GM21723 (cell line): ENCODE measurements at regions not wholly inside any gene's neighbourhood (a gene's known extent, or its start where the extent isn't known, plus 50 kb on each side); places are given as distances from the start of the nearest gene placed in this dataset.
"Not testable (repeated sequence)": the region's sequence is repeated elsewhere in the genome, so short reads cannot be mapped to it uniquely, and the experiment has no call there.

Source experiments
- ATAC-seq: cut with Tn5 transposase; IDR thresholded peaks from one replicate; pipeline ENCODE4 v1.9.1; 2021; ENCODE audit warnings: mild to moderate bottlenecking, moderate library complexity; ENCODE audit not compliant: unreplicated experiment

DNA sequence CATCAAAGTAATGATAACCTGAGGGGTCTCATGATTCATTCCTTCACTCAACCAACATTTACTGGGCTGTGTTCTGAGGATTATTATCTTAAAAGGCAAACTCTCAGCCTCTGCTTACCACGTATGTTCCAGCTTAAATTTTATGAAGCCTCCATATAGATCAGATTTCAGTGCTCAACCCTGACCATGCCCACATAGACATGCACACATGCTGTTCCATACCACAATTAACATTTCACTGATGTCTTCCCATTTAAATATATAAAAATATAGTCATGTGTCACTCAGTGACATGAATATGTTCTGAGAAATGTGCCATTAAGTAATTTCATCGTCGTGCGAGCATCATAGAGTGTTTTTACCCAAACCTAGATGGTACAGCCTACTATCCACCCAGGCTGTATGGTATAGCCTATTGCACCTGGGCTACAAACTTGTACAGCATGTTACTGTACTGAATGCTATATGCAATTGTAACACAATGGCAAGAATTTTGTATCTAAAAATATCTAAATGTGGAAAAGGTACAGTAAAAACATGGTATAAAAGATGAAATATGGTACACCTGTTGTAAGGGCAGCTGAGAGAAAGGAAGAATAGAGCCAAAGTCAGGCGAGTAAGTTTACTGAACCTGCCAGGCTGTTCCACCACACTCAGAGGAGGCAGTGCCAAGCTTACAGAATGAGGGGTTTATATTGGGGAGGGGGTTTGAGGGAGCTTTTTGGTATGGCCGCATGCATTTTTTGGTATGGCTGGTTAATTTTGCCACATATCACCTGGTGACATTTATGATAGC lies 134.7 kb upstream of the ETV3 start:
- no peak for ATAC-seq

DNA sequence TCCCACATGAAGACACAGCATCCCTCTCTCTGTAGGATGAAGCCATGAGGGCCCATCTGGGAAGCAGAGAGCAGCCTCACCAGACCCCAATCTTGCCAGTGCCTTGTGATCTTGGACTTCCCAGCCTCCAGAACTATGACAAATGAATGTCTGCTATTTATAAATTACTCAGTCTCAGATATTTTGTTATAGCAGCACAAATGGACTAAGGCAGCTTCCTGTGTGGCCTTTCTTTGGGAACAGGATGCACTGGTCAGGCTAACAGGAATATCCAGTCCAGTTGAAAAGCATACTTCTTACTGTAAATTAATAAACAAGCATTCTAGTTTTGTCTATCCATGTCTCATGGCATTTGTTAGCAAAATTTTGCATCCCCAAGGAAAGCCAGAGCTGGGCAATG lies 134.1 kb upstream of the ETV3 start:
- no peak for ATAC-seq

DNA sequence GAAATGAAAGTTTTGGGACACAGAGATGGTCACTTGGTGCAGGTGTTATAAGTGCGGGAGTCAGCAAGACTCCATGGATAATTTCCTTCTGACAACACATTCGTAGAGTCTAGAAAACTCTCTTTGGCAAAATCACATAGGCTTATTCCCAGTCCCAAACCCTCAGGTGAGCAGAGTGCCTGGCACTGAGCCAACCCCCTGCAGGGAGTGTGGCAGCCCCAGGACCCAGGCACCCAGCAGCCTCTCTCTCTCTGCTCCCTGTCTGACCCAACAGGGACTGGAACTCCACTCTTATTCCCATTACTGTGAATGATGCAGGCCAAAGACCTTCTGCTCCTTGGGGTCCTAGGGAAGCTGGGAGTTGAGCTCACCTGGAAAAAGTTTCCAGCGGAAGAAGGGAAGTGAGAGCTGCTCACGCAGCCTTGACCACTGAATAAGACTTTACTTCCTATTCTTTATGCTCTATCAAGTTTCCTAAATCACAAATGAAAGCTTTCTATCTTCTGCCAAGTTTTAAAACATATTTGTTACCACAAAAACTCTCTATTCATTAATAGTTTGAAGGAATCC lies 132.6 kb upstream of the ETV3 start:
- ATAC-seq, result no peak

DNA sequence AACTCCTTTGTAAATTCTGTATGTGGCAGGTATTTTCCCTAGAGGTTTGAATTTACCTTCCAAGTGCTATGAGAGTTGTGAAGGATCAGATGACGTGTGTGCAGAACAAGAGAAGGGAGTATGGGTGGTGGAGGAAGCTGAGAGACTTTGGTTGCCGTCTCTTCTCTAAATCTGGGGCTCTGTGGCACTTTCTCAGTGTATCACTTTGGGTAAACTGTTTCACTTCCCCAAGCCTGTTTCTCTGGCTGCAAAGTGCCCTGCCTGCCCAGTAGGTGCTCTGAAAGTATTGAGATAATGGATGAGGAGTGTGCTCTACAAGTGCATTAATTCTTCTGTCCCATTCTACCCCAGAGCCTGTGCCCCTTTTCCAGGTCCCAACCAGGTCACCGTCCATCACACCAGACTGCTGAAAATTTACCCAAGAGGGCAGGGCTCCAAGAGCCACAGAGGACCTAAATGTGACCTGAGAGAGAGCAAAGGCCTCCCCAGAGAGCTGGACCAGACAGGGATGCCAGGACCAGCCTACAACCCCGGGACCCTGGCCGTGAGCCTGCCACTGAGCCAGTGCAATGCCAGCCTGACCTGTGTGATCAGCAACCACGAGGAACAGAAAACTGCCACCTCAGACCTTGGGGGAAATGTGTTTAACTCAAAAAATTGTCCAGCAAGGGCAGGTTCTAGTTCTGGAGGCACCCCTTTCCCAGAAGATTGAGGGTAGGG lies 131.6 kb upstream of the ETV3 start:
- no peak for ATAC-seq

DNA sequence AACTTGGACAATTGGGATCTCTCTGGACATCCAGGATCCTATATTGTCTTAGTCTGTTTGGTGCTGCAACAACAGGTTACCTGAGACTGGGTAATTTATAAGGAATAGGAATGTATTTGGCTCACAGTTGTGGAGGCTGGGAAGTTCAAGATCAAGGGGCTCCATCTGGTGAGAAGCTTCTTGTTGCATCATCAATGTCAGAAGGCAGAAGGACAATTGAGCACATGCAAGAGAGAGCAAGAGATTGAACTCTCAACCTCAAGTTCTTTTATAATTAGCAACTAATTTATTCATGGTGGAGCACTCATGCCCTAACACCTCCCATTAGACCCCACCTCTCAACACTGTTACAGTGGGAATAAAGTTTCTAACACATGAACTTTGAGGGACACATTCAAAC lies 124.7 kb upstream of the ETV3 start:
- no peak for ATAC-seq

DNA sequence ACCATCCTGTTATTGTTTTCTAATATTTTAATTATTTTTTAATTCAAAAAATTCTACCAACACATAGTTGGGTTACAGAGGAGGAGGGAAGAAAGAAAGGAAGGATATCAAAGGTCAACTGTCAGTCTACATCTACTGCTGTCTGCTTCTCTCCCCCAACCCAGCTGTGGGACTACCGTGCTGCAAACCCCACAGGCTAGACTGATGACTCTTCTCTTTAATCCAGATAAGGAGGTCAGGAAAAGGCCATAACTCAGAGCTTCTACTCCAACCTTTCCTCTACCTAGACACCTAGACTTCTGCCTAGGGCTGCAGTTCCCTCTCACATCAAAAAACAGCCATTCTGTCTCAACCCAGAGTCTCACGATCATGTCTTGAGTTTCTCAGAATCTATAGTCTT lies 124.2 kb upstream of the ETV3 start:
- ATAC-seq, result no peak

DNA sequence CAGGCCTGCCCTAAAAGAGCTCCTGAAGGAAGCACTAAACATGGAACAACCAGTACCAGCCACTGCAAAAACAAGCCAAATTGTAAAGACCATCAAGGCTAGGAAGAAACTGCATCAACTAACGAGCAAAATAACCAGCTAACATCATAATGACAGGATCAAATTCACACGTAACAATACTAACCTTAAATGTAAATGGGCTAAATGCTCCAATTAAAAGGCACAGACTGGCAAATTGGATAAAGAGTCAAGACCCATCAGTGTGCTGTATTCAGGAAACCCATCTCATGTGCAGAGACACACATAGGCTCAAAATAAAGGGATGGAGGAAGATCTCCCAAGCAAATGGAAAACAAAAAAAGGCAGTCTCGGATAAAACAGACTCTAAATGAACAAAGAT lies 117.7 kb upstream of the ETV3 start:
- ATAC-seq, result not testable (repeated sequence)

DNA sequence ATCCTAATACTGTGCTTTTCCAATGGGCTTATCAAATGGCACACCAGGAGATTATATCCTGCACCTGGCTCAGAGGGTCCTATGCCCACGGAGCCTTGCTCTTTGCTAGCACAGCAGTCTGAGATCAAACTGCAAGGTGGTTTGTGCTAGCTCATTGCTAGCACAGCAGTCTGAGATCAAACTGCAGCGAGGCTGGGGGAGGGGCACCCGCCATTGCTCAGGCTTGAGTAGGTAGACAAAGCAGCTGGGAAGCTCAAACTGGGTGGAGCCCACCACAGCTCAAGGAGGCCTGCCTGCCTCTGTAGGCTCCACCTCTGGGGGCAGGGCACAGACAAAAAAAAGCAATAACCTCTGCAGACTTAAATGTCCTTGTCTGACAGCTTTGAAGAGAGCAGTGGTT lies 116.0 kb upstream of the ETV3 start:
- not testable (repeated sequence) for ATAC-seq

DNA sequence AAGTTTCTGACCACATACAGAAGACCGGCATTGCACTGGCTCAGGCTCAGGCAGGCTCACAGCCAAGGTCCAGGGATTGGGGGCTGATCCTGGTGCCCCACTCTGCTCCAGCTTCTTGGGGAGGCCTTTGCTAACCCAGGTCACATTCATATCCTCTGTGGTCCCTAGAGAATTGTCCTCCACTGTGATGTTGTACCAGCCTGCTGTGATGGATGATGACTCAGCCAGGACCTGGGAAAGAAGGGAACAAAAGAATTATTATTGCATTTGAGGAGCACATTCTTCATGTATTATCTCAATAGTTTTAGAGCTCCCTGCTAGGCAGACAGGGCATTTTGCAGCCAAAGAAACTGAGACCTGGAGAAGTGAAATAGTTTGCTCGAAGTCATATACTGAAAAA lies 114.3 kb upstream of the ETV3 start:
- no peak for ATAC-seq

DNA sequence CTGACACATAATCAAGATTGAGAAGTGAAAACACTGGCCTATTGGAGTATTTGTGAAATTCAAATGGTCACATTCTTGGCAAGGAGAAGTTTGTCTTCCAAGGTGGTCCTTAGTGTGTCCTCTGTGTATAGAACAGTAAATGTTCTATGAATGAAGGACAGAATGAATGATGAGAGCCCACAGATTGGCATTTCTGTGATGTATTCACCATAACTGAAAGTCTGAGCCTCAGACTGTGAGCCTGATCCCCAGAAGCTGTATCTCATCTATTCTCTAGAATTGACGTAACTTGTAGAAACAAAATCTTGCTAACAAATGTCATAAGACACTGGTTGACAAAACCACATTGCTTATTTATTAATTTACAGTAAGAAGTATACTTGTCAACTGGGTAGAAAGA lies 111.5 kb upstream of the ETV3 start:
- no peak for ATAC-seq

DNA sequence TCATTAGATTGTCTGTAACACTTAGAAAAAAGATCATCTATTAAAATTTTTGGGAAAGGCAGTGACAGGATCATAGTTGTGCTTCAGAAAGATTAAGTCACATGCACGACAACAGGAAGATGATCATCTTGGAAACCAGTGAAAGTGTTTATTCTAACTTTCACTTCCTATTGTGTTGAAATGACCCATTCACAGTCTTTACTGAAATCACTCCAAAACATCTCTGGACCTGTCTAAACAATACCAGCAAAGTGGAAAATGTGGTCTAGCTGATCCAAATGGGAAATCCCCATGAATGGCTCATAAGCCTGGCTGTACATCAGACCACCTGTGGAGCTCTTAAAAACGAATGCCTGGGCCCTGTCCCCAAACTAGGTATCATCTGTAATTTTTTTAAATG lies 111.1 kb upstream of the ETV3 start:
- peak; percentile 70 for ATAC-seq

DNA sequence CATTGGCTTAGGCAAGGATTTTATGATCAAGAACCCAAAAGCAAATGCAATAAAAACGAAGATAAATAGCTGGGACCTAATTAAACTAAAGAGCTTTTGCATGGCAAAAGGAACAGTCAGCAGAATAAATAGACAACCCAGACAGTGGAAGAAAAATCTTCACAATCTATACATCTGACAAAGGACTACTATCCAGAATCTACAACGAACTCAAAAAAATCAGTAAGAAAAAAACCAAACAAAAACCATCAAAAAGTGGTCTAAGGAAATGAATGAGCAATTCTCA lies 109.5 kb upstream of the ETV3 start:
- ATAC-seq, result not testable (repeated sequence)

DNA sequence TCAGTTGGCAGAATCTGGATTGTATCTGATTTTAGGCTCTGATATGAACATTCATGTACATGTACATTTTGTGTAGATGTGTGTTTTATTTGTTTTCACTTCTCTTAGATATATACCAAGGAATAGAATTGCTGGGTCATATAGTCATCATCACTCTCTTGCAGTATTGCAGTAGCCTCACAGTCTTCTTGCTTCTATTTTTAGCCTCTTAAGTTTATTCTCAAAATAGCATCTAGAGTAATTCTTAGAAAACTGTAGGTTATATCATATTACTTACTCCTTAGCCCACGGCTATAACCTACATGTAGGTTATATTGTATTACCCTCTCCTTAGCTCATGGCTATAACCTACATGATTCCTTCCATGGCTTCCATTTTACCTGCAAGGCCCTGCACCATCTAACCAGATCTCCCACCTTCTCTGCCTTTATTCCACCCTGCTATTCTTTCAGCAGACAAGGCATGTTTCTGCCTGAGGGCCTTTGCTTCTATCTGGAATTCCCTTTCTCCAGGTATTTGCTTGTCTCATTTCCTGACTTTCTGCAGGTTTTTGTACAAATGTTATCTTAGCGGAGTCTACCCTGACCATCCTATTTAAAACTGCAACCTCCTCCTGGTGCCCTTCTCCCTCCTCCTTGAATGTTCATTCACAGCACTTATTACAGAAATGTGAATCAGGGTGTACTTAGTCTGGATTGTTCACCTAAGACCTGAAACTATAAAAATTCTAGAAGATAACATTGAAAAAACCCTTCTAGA lies 109.0 kb upstream of the ETV3 start:
- ATAC-seq, result no peak

DNA sequence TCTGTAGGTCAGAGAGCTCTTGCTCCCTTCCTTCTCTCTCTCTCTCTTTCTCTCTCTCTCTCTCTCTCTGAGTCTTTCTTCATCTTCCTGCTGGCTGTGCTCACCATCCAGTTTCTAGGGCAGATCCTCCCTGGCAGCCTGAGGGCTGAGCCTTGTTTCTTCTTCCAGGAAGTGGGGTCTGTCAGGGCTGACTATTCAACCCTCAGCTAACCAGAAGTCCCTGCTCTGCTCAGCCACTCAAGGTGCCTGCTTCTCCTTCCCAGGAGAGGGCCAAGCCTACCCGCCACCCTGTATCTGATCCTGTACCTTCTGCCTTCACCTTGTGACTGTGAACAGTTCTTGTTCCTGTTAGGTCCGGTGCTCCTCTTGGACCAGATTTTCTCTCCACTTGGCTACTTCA lies 107.6 kb upstream of the ETV3 start:
- ATAC-seq, result no peak

DNA sequence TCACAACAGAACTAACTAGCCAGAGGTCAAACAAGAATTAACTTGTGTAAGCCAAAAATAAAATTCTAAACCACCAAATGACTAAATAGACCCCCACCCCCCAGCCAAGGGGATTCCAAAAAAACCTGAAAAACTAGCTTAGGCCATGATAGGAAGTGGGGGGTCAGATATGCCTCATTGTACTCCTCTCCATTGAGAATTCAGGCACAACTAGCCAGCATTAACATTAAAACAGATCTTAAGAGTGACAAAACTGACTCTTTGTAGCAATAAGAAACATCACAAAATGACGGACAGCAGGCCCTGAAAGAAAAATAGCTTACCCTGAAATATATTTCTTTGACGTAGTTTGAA lies 103.0 kb upstream of the ETV3 start:
- no peak for ATAC-seq

DNA sequence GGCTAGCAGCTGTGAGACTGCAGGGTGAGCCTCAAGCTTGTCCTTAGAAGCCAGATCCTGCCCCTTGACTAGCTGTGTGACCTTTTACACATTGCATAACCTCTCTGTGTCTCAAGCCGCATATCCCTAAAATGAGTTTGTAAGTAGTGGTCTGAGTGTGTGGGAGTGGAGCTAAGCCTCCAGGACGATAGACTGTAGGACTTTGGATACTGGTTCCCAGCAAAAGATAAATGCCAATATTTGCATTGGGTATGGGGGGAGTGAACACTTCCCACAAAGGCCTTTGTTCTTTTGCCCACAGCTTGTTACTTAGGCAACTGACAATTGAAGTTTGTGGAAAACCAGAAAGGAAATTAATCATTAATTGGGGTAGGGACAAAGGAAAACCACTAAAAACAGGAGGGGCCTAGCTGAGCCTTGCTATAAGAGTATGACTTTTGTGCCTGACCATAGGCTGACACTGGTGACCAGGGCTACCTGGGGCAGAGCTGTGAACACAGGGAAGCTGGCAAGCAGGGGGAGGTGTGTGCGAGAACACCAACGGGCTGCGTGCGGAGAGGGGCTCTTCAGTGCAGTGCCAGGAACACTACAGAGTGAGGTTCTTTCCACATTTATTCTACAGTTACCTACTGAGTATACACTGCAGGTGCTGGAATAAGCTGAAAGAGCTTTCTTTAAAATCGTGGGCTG lies 102.4 kb upstream of the ETV3 start:
- ATAC-seq, result no peak

DNA sequence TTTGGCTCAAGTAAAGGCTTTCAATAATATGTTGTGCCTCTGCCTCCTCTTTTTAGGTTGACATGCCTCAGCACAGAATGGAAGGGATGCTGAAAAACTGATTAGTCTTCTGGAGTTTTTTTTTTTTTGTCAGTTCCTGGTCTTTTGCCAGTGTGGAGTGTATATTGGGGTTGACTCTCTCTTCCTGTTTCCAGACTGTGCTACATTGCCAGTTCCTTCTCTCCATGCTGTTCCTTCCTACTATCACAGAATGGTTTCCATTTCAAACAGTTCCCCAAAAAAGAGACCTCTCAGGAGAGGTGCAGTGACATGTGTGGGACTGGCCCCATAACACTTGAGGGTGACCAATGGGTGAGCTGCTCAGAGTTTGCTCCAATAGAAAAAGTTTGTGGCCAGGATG lies 101.7 kb upstream of the ETV3 start:
- no peak for ATAC-seq

DNA sequence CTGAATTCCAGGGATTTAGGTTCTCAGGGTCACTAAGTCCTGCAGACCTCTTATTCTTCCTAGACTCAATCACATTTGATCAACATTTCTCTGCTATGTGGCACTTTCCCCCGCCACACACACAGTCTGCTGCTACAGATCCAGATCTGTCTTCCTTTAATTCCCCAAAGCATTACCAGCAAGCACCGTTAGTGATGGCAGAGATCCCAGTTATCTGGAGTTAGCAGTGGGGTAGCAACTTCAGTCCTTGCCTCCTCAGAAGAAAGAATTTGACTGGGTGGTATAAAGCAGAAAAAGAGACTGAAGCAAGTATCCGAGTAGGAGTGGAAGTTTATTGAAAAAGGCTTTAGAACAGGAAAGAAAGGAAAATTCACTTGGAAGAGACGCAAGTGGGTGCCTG lies 100.4 kb upstream of the ETV3 start:
- no peak for ATAC-seq

DNA sequence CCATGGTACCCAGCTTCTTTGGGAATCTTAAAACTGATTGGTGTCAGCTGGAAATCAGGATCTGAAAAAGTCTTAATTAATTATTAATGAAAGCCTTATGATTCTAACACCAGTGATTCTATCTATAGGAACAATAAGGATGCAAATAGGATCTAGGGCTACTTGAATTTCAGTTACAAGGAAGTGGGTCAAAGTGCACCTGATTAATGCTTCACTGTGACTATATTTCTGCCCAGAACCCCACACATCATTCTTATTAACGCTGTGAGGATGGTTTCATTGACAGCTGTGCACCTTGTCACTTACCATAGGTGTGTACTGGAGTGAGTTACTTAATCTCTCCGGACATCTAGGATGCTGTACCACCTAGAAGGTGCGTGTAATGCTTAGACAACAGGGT lies 99.8 kb upstream of the ETV3 start:
- ATAC-seq, result no peak

DNA sequence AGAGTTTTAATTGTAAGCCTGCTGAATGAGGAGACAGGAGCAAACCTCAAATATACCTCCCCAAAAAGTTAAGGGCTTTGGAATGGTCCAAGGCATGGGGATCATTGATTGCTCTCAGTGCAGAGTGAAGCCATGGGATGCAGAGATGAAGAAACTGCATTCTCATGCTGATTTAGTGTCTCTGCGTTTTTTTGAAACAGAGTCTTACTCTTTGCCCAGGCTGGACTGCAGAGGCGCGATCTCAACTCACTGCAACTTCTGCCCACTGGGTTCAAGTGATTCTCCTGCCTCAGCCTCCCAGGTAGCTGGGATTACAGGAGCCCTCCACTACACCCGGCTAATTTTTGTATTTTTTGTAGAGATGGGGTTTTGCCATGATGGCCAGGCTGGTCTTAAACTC lies 99.3 kb upstream of the ETV3 start:
- ATAC-seq, result no peak

DNA sequence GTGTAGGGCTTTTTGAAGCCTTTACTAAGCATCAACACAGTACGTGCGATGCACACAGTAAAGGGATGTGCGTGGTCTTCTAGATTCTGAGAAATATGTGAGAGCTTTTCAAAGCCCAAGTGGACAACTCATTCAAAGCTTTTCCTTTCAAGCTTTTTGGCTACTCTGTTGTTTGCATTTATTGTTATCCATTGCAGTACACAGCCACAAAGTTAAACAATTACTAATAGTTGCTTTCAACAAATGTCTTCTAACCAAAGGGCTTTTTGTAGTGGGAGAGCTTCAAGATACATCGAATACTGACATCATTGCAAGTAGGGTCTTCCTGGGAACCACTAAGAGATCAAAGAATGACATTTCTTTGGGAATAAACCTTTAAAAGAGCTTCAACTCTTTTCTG lies 97.9 kb upstream of the ETV3 start:
- ATAC-seq, result no peak
